GM21423 (cell line): ENCODE measurements at regions not wholly inside any gene's neighbourhood (a gene's known extent, or its start where the extent isn't known, plus 50 kb on each side); places are given as distances from the start of the nearest gene placed in this dataset.

Experiments used
- ATAC-seq: cut with Tn5 transposase; IDR thresholded peaks from one replicate; pipeline ENCODE4 v1.9.1; 2021; ENCODE audit warnings: mild to moderate bottlenecking, moderate library complexity; ENCODE audit not compliant: unreplicated experiment

DNA sequence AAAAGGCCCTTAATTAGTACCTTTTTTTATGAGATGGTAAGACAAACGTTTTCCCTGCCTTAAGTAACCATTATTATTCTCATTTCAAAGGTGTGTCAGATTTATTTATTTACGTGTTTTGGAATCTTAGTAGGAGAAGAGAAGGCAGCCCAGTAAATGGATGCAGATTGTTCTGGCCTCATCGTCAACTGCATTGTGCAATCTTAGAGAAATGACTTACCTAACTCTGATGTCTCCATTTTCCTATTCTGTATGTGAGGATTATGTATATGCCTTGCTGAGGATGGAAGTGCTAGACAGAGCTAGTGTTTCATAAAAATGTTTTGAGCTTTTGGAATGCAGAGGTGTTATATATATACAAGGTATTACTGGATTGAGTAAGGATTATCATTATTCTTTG is 97.0 kb upstream of the JAG1 start:
- ATAC-seq: no peak

DNA sequence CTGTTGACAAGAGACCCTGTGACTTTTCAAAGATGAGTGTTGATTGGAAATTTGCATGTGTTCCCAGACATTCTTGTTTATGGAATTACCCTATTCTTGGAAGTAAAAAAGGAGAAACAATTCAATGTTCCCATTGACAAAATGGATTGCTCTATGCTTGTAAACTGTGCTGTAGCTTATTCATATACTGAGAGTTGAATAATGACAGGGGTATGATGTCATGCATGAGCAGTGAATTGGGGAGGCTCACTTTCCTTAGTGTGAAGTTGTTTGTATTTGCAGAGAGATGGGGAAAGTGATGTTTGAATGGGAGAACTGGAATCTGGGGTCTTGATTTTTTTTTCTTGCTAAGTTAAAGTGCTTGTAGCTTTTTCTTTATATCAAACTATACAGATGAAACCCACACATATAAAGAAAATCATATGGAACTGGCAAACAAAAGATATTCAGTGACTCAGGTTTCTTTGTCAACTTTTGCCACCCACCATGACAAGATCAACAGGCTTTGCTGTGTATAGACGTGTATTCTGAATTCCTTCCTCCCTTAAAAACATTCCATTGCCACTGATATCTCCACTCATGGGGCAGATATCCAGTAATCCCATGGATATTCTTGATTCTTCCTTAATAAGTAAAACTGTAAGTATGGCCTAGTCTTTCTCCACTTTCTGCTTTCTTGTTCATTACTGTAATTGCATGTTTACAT is 97.8 kb upstream of the JAG1 start:
- ATAC-seq: no peak

DNA sequence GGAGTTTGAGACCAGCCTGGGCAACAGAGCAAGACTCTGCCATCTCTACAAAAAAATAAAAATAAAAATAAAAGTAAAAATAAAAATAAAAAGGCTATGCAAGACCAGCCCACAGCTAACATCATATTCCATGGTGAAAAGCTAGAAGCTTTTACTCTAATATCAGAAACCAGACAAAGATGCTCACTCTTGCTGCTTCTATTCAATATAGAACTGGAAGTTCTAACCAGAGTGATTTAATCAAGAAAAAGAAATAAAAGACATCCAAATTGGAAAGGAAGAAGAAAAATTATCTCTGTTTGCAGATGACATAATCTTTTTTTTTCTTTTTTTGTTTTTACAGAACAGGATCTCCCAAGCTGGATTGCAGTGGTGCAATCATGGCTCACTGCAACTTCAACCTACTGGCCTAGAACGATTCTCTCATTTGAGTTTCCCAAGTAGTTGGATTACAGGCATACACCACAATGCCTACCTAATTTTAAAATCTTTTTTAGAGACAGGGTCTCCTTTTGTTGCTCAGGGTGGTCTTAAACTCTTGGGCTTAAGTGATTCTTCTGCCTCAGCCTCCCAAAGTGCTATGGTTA is 100.7 kb upstream of the JAG1 start:
- ATAC-seq: no peak

DNA sequence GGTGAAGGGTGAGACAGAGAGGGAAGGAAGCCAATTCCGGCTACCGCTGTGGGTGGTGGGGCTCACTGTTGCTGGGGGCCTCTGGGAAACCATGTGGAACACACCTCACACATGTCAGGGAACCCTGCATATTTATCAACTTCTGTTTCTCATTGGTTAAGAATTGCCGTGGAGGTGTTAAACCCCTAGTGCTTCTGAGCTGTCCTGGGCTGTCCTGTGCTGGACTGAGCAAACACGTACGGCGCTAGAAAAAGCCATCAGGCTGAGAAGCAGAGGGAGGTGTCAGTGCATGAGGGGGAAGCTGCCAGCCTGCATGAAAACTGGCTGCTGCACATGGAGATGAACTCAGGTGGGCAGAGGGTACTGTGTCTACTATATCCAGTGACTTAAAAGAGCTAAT is 103.9 kb upstream of the JAG1 start:
- ATAC-seq: no peak

DNA sequence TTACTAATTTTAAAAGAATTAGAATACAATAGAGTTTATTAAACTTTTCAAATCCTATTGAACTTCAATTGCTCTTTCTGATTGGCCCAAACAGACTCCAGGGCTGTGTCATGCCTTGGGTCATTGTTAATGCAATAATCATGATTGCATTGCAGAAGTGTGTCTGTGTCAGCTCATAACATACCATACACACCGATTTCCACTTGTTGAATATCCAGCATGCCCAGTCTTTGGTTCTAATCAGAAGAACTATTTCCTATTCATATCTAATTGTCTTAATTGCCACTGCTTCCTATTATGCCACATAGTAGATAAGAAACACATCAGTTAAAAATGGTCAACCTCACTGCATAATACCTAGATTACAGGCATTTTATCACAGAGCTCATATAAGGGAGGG is 106.1 kb upstream of the JAG1 start:
- no peak for ATAC-seq

DNA sequence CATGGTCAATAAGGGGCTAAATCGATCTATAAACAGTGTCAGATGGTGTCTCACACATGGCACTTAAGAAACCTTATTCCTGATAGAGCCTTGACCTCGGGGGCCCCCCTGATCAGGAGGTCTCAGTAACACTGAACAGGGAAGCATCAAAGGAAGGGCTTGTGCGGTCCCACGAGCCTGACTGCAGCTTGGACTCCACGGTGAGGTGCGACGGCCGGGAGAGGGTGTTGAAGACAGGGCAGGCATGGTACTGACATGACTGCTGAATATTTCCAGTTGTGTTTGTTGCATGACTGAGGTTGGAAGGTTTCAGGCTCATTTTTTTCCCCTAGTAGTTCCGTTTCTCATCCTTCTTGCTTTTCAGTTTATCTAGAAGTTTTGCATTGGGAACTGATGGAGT is 107.1 kb upstream of the JAG1 start:
- ATAC-seq: no peak

DNA sequence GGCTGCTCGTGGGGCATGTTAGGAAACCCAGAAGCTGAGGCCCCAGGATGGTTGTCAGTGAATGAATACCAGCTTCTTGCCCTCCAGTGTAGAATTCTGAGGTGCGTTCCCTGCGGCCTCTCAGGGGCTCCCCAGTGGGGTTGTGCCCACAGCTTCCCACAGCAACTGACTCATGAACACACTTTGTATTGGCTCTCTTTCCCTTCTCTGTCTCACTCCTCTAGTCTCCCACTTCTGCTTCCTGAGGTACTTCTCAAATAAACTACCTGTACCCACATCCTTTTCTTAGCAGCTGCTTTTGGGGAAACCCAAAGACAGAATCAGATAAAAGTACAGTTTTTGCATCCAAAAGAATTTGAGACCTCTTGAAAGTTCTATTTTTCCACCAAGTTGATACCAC is 107.7 kb upstream of the JAG1 start:
- ATAC-seq: peak; percentile 61

DNA sequence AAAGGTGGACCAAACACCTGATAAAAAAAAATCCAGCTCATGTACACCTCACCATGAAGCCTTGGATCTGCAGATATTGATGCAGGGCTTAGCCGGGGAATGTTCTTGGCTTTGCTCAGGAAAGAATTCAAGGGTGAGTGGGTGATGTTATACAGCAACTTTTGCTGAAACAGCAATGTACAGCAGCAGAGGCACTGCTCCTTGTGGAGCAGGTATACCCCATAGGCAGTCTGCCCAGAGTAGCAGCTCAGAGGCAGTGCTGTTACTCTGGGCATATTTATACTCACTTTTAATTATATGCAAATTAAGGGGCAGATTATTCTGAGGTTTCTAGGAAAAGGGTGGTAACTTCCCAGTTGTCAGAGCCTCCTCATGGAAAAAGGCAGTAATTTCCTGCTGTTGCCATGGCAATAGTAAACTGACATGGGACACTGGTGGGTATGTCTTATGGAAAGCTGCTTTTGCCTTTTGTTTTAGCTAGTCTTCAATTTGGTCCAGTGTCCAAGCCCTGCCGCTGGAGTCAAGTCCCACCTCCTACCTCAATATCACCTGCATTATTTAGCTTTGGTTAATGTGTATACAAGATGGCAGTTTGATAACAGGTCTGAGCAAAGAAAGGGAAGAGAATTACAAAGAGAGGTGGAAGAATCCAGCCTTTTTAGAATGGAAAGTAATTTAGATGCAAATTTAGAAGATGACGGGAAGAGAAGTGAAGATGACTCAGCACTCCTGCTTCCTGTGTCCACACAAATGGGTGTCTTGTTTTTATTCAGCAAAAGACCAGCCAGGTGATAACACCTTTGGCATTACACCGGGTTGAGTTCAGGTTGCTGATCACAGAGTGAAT is 110.1 kb upstream of the JAG1 start:
- no peak for ATAC-seq

DNA sequence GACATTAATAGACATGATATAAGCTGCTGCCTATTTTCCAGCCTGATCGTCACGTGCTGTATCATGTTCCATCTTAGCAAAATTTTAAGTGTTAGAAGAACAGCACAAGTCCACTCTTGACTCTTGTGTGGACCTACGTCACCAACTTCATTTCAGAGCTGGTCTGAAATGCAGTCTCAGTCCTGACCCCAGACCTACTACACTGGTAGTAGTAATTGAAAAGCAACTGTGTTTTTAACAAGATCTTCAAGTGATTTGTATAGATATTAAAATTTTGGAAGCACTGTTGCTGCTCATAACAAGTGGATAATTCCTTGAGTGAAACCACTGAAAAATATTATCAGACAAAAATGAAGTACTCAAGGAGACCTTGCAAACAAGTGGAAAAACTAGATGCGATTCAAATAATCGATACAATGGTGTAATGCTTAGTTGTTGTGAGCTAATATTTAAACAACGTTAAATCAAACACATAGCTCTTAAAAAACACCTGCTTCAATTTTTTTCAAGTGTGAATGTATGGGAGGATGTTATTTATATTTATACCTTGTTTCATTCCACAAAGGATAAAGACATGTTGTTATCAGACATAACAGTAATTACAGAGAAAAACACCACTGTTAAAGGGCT is 110.9 kb upstream of the JAG1 start:
- no peak for ATAC-seq

DNA sequence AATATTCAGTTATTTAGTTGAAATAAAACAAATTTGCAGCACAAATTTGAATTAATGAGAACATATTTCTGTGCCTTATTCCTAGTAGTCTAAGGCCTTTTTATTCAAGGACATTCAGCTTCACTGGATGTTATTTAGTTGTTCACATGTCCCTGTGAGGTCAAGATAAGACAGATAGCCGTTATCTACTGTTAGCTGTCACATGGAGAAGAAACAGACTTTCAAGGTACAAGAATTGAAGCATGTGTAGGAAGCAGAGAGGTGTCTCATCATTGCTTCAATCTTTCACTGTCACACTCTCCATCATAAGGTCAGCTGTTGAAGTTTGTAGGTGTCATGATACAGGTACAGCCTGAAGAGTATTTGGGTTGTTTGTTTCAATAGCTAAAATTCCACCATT is 112.9 kb upstream of the JAG1 start:
- no peak for ATAC-seq

DNA sequence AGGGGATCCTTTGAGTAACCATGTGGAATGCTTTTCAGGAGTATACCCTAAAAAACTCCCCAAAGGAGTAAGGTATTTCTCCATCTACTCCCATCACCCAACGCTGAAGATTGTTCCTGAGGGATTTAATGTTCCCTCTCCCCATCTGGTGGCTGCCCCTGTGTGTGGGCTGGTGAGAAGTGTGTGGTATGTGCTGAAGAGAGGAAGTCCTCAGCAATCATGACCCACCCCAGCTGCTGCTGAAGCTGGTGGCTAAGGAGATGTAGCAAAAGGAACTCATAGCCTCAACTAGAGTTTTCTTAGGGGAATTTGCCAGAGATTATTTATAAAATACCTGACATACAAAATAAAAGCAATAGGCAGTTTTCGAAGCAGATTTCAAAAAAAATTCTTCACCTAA is 114.3 kb upstream of the JAG1 start:
- no peak for ATAC-seq

DNA sequence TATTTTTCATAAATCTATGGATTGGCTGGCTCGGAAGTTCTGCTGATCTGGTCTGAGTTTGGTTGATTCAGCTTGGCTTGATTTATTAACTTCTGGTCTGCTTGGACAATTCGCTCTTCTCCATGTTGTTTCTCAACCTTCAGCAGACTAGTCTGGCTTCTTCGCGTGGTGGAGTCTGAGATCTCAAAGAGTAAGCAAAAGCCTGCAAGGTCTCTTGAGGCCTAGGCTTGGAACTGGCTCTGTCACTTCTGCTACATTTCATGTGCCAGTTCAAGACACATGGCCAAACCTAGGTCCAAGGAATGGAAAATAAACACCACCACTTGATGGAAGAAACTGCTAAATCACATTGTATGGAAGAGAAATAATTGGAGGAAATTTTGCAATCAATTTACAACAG is 115.1 kb upstream of the JAG1 start:
- no peak for ATAC-seq

DNA sequence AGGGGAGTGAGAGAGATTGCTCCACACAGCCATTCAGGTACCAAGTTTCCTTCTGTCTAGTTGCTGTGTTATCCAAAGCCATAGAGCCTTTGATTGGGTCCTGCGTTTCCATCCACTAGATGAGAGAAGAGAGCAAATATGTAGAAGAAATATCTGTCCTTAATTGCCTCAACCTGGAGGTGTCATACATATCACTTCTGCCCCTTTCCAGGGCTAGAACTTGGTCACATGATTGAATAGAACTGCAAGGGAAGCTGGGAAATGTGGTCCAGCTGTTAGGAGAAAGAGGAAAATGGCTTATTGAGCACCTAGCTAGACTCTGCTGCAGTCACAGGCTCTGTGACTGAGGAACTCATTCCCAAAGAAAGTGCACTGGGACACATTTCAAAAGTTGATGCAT is 115.6 kb upstream of the JAG1 start:
- ATAC-seq: no peak

DNA sequence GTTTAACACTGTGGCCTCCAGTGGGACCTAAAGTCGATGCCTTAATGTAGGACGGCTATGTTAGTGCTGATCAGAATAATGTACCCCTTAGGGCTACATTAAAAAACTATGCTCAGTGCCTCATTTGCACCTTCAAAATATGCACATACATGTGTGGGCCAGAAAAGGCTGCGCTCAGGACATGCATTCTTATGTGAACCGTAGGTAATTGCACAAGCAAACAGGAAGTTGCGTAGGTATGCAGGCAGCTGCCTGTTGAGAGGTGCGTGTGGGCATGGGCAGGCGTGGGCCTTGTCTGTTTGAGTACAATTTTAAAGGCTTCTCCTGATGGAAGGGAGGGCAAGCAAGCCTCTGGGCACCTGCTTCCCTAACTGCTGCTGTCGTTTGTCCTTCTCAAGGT is 116.2 kb upstream of the JAG1 start:
- ATAC-seq: no peak

DNA sequence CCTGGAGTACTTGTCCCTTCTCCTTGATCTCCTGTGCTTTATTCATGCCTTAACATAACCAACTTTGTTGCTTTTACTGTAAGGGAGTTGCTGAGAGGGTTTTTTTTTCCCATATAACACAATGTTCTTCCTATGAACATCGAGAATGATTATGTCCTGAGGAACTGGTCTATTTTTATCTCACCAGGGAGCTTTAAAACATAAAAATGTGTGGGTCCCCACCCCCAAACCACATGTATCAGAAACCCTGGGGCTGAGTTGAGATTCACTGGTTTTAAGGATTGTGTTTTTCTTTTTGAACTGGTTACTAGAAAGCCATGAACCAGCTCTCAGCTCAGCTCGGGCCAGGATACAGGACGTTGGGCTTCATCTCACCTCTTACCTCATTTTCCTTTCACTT is 118.5 kb upstream of the JAG1 start:
- ATAC-seq: no peak

DNA sequence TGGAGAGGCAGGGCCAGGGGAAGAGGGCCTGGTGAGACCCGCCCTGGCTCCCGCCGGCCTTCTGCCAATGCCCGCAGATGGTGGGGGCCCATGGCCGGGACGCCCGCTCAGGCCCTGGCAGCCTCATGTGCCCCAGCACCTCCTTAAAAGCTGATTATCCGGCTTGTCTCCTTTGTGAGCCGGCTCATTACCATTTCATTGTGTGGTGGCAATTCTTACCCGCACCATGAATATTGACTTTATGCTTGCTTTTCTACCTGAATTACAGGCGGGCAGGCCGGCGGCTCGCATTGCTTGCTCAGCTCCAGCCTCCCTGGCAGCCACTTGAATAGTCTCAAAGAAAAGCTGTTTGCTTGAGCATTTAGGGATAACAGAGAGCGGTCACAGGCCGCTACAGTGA is 120.0 kb upstream of the JAG1 start:
- ATAC-seq: no peak

DNA sequence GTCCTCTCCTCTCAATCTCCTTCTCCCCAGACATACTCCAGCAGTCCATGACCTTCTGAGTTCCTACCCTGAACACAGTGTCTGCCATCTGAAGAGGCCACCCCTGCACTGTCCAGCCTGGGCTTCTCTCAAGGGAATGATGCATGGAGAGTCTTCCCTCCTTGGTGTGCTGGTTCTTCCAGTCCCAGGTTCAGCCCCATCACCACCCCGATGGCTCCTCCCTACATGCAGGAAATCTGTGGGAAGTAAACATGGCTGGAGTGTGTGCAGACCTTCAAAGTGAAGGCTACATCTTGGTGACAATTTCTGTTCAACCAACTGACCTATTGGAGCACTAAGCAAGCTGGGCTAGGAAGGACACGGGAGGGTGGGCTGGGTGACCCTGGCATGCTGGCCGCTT is 121.0 kb upstream of the JAG1 start:
- no peak for ATAC-seq

DNA sequence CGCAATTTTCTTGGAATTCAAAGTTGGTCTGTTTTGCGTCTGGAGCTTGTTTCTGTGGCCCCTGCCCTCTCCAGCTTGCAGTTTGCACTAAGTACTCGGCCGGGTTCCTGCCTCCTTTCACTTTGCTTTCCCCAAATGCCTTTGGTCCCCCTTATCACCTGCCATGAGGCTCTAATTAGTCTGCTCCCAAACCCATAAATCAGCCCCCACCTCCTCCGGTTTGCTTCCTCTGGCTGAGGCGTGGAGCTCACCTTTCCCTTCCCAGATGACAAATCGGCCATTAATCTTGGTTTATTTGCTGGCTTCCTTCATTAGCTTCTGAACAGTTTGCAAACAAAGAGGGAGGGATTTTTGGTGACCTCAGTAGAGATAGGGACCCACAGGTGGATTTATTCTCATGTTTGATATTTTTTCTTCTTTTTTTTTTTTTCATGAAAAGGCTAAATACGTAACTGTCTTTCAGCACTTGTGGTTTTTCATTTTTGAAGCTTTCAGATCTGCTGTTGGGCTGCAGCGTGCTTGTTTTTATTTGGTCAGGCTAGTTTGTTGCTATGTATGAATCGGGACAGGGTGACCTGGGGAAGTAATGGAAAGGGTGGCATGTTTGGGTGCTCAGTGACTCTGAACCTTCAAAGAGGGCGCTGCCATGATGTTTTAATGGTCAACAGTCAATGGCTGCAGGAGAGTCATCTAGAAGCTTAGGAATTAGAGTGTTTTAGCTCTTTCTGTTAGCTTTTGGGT is 121.7 kb upstream of the JAG1 start:
- no peak for ATAC-seq

DNA sequence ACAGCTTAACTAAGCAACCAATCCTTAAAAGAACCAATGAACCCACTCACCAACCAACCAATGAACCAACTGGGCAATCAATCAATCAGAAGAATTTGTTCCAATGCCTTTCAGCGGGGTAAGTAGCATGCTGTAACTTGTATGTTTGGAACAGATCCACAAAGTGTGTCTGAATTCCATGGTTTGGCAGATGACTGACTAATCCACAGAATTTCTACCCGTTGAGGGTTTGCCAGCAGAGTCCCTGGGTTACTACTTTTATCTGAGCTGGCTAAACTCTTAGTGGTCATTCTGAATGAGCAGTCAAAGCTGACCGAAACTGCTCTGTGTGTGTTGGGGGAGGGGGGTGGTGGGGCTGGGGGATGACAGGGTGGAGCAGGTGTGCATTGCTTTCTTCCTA is 125.0 kb upstream of the JAG1 start:
- ATAC-seq: no peak

DNA sequence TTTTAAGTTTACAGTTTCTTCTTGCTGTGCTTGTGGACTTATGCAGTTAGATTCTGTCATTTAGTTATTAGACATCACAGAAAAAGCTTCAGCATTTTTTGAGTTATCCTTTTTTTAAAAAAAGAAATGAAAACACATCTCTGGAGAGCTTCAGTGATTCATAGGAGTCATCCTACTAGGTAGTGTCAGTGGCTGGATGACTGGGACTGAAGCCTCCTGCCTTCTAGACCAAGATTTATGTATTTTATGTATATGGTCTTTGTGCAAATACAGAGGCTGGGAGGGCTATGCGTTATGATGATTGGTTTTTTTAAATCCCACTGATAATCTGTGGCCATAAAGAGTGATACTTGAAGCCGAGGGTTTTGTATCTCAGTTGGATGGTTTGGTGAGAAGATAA is 125.9 kb upstream of the JAG1 start:
- ATAC-seq: no peak

DNA sequence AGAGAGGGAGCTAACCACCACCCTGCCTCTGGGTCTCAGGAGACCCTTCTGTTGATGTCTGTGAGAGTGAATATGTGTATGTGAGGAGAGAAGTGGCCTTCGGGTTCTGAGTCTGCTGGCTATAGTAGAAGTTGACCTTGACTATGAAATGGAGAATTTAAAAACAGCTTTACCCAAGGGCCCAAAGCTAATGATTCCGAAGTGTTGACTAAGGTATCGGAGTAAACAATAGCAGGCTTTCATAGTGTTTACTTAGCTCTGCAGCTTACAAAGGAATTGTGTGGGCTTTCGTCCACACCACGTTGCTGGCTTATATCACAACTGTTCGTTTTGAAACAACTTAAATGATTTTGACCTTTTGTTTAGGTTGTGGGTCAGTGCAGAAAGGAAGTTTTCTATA is 126.5 kb upstream of the JAG1 start:
- ATAC-seq: no peak
